Memory B cell (primary cell): ENCODE measurements at regions not wholly inside any gene's neighbourhood (a gene's known extent, or its start where the extent isn't known, plus 50 kb on each side); places are given as distances from the start of the nearest gene placed in this dataset.
"Not testable (repeated sequence)": the region's sequence is repeated elsewhere in the genome, so short reads cannot be mapped to it uniquely, and the experiment has no call there.

ENCODE experiments used
- ATAC-seq: fragments of 150-1000 bp; cut with Tn5 transposase; 2 replicates; pipeline ENCODE4 v1.10.0; 2021; ENCODE audit warnings: low read depth, mild to moderate bottlenecking, moderate library complexity
- DNase-seq, 2 donors: peaks; one replicate each; pipeline ENCODE4 v3.0.0; 2022; ENCODE audit warnings: low spot score in 2 of 2
- H3K27ac Mint-ChIP-seq: one replicate; pipeline ENCODE4 v1.8.0; 2022; ENCODE audit warnings: mild to moderate bottlenecking, moderate library complexity, mixed read lengths
- H3K27me3 Mint-ChIP-seq: one replicate; pipeline ENCODE4 v1.8.0; 2022; ENCODE audit warnings: mixed read lengths
- H3K36me3 Mint-ChIP-seq: one replicate; pipeline ENCODE4 v1.8.0; 2022; ENCODE audit warnings: mild to moderate bottlenecking, mixed read lengths
- H3K4me1 Mint-ChIP-seq: one replicate; pipeline ENCODE4 v1.8.0; 2022; ENCODE audit warnings: mixed read lengths
- H3K4me3 Mint-ChIP-seq: one replicate; pipeline ENCODE4 v1.8.0; 2022; ENCODE audit warnings: mild to moderate bottlenecking, moderate library complexity, mixed read lengths
- H3K9me3 Mint-ChIP-seq: one replicate; pipeline ENCODE4 v1.8.0; 2022; ENCODE audit warnings: mixed read lengths

DNA sequence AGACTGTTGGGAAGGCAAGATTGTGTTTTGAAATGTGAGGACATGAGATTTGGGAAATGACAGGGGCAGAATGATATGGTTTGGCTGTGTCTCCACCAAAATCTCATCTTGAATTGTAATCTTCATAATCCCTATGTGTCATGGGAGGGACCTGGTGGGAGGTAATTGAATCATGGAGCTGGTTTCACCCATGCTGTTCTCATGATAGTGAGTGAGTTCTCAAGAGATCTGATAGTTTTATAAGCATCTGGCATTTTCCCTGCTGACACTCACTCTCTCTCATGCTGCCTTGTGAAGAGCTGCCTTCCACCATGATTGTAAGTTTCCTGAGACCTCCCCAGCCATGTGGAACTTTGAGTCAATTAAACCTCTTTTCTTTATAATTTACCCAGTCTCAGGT, 406.2 kb downstream of the KIF20B start:
- DNase-seq, ATAC-seq, H3K36me3 Mint-ChIP-seq, H3K4me1 Mint-ChIP-seq, H3K9me3 Mint-ChIP-seq, H3K27ac Mint-ChIP-seq, H3K27me3 Mint-ChIP-seq, H3K4me3 Mint-ChIP-seq: not testable (repeated sequence)

DNA sequence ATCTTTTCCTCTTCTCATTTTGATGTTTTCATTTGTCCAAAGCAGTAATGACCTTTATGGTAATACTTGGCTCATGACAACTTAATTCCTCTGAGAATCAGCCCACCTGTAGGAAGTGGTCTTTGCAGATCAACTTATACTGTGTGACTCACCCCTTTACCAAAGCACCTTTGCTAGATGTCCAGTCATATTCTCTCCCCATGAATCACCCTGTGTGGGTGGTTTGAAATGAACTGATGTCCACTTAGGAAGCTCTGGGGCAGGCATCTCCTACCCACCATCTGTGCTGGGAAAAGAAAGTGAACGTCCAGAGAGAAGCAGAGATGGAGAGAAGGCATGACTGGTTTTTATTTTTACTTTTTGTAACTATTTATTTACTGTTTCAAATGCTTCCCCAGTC, 410.3 kb downstream of the KIF20B start:
- ATAC-seq, result no peak
- H3K4me3 Mint-ChIP-seq, result no peak overlapping the region
- no peak overlapping the region for H3K27ac Mint-ChIP-seq
- no peaks in the 10 kb centered on the region for H3K27me3 Mint-ChIP-seq
- no peak for DNase-seq
- peaks cover 4% of the 10 kb centered on the region for H3K9me3 Mint-ChIP-seq
- no peaks in the 10 kb centered on the region for H3K4me1 Mint-ChIP-seq
- peaks cover under 1% of the 10 kb centered on the region for H3K36me3 Mint-ChIP-seq

DNA sequence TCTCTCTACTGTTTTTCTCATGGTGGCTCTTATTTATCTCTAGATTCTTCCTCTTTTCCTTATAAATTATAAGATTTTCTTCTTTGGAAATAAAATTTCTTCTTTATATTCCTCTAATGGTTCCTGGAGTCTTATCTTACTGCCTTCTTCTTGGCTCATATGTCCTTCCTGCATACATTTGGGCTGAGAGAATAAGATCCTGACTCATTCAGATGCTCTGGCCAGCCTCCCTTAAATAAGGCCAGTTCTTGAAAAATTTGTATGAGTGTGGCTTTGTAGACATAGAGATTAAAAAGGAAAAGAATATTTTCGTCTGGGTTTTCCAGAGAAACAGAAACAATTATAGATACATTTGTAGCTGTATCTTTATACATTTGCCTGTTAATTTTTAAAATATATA, 411.3 kb downstream of the KIF20B start:
- H3K36me3 Mint-ChIP-seq, result peaks cover 6% of the 10 kb centered on the region
- no peaks in the 10 kb centered on the region for H3K27me3 Mint-ChIP-seq

DNA sequence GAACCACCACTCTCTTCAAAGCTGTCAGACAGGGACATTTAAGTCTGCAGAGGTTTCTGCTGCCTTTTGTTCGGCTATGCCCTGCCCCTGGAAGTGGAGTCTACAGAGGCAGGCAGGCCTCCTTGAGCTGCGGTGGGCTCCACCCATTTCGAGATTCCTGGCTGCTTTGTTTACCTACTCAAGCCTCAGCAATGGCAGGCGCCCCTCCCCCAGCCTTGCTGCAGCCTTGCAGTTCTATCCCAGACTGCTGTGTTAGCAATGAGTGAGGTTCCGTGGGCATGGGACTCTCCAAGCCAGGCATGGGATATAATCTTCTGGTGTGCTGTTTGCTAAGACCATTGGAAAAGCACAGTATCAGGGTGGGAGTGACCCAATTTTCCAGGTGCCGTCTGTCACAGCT, 417.2 kb downstream of the KIF20B start:
- not testable (repeated sequence) for H3K27ac Mint-ChIP-seq, H3K36me3 Mint-ChIP-seq, H3K4me1 Mint-ChIP-seq, H3K9me3 Mint-ChIP-seq, H3K27me3 Mint-ChIP-seq, DNase-seq, ATAC-seq, H3K4me3 Mint-ChIP-seq

More for the DNA sequence above, 411.3 kb downstream of the KIF20B start:
- no peaks in the 10 kb centered on the region for H3K4me1 Mint-ChIP-seq
- peaks cover 7% of the 10 kb centered on the region for H3K9me3 Mint-ChIP-seq
- H3K27ac Mint-ChIP-seq, result no peak overlapping the region
- DNase-seq (no peak), ATAC-seq (no peak)
- no peak overlapping the region for H3K4me3 Mint-ChIP-seq

GRCh38 chr10:90119631-90120280, 418.4 kb downstream of the KIF20B start:
- not testable (repeated sequence) for ATAC-seq, H3K4me3 Mint-ChIP-seq, H3K27me3 Mint-ChIP-seq, DNase-seq, H3K9me3 Mint-ChIP-seq, H3K4me1 Mint-ChIP-seq, H3K36me3 Mint-ChIP-seq, H3K27ac Mint-ChIP-seq

- no peaks in the 10 kb centered on the region for H3K36me3 Mint-ChIP-seq
- ATAC-seq (no peak), DNase-seq (no peak)
- no peak overlapping the region for H3K27ac Mint-ChIP-seq
- no peaks in the 10 kb centered on the region for H3K4me1 Mint-ChIP-seq
- no peaks in the 10 kb centered on the region for H3K9me3 Mint-ChIP-seq
- H3K27me3 Mint-ChIP-seq, result no peaks in the 10 kb centered on the region
- no peak overlapping the region for H3K4me3 Mint-ChIP-seq
Measured at GRCh38 chr10:90125456-90126255, 424.3 kb downstream of the KIF20B start.

GRCh38 chr10:90126256-90126595, 424.8 kb downstream of the KIF20B start:
- ATAC-seq, result no peak
- H3K4me1 Mint-ChIP-seq, result no peaks in the 10 kb centered on the region
- DNase-seq, result no peak
- H3K27me3 Mint-ChIP-seq, result no peaks in the 10 kb centered on the region
- no peak overlapping the region for H3K4me3 Mint-ChIP-seq
- H3K9me3 Mint-ChIP-seq, result no peaks in the 10 kb centered on the region
- H3K36me3 Mint-ChIP-seq, result no peaks in the 10 kb centered on the region
- no peak overlapping the region for H3K27ac Mint-ChIP-seq

- Mint-ChIP-seq H3K9me3 (no peaks in the 10 kb centered on the region), H3K27ac (no peak overlapping the region), H3K36me3 (no peaks in the 10 kb centered on the region), H3K27me3 (no peaks in the 10 kb centered on the region), H3K4me3 (no peak overlapping the region), H3K4me1 (no peaks in the 10 kb centered on the region)
- DNase-seq (no peak), ATAC-seq (no peak)
Measured at GRCh38 chr10:90130321-90131086, 429.1 kb downstream of the KIF20B start.

- Mint-ChIP-seq H3K4me1 (no peaks in the 10 kb centered on the region), H3K9me3 (peaks cover 7% of the 10 kb centered on the region), H3K4me3 (no peak overlapping the region), H3K27me3 (no peaks in the 10 kb centered on the region), H3K27ac (no peak overlapping the region), H3K36me3 (peaks cover 5% of the 10 kb centered on the region)
- ATAC-seq (no peak), DNase-seq (no peak)
Measured at GRCh38 chr10:90133606-90134005, 432.2 kb downstream of the KIF20B start.

GRCh38 chr10:90136731-90137316, 435.4 kb downstream of the KIF20B start:
- H3K36me3 Mint-ChIP-seq, result peaks cover 8% of the 10 kb centered on the region
- no peak overlapping the region for H3K27ac Mint-ChIP-seq
- H3K4me3 Mint-ChIP-seq, result no peak overlapping the region
- no peak for DNase-seq
- H3K27me3 Mint-ChIP-seq, result peaks cover 3% of the 10 kb centered on the region
- peaks cover 11% of the 10 kb centered on the region for H3K9me3 Mint-ChIP-seq
- no peak for ATAC-seq
- no peaks in the 10 kb centered on the region for H3K4me1 Mint-ChIP-seq

- peaks cover 8% of the 10 kb centered on the region for H3K36me3 Mint-ChIP-seq
- H3K27me3 Mint-ChIP-seq, result peaks cover 7% of the 10 kb centered on the region
- H3K9me3 Mint-ChIP-seq, result peaks cover 11% of the 10 kb centered on the region
- ATAC-seq (no peak), DNase-seq (no peak)
- no peaks in the 10 kb centered on the region for H3K4me1 Mint-ChIP-seq
- H3K4me3 Mint-ChIP-seq, result no peak overlapping the region
- no peak overlapping the region for H3K27ac Mint-ChIP-seq
Measured at GRCh38 chr10:90138844-90139243, 437.5 kb downstream of the KIF20B start.

DNA sequence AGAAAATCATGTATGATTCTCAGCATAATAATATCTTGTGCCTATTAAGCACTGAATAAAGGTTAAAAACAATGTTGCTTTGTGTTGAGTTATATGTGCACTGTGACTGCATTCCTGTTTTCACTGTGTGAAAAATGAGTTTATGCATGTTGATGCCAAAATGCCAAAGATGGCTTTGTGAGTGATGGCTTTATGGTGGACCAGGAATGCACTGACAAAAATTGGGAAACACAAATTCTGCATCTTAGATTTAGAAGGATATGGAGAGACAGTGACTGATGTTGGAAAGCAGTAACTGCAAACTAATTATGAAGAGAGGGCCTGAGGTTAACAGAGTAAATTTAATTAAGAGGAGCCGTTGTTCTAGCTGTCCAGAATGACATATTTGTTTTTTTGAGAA, 440.4 kb downstream of the KIF20B start:
- DNase-seq, result no peak
- peaks cover 4% of the 10 kb centered on the region for H3K9me3 Mint-ChIP-seq
- ATAC-seq, result no peak
- no peak overlapping the region for H3K4me3 Mint-ChIP-seq
- no peak overlapping the region for H3K27ac Mint-ChIP-seq
- H3K4me1 Mint-ChIP-seq, result no peaks in the 10 kb centered on the region
- H3K36me3 Mint-ChIP-seq, result peaks cover 4% of the 10 kb centered on the region
- peaks cover 7% of the 10 kb centered on the region for H3K27me3 Mint-ChIP-seq

DNA sequence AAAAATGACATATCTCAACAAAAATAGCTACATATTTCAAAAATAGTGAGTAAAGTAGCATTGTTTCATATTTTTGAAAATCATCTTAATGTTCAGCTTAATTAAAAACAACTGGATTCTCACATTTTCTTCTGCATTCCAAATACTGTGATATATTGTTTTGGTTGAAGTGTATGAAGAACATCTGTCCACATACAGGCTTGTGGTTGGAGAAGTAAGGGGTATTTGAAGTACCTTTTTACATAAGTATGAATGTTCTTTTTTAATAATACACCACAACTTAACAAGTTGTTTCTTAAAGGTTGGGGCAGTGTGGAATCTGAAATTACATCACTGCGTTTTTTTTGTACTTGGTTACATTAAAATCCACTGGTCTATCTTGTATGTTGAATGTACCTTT, 442.5 kb downstream of the KIF20B start:
- peaks cover 7% of the 10 kb centered on the region for H3K27me3 Mint-ChIP-seq
- peaks cover 4% of the 10 kb centered on the region for H3K36me3 Mint-ChIP-seq
- DNase-seq (no peak), ATAC-seq (no peak)
- H3K27ac Mint-ChIP-seq, result no peak overlapping the region
- H3K4me3 Mint-ChIP-seq, result no peak overlapping the region
- H3K4me1 Mint-ChIP-seq, result no peaks in the 10 kb centered on the region
- H3K9me3 Mint-ChIP-seq, result peaks cover 4% of the 10 kb centered on the region
